ENCODE measurements at regions not wholly inside any gene's neighbourhood (a gene's known extent, or its start where the extent isn't known, plus 50 kb on each side); places are given as distances from the start of the nearest gene placed in this dataset.

DNA sequence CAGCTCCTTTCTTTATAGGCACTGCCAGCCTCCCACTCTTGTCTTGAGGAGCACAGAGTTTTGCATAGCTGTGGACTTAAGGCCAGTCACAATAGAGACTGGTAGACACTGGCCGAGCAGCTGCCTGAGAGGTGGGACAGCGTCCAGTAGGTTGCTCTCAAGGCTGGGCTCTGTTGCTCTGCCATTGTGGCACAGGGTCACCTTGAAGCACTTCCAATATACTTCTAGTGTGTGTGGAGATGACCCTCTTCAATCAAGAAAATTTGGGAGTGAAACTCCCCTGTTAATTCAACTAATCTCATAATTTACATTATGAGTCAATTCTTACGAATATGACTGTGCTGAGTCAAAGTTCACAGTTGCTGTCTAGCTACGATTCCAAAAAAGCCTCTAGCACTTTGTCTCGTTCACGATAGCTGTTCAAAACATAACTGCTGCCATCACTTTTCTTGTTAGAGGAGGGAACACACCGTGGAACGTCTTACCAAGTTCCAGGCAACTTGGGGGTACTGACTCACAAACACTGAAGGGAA is 636.2 kb downstream of the EPHA4 start:
- no peak overlapping the region for H3K4me3 ChIP-seq
- no peak for FAIRE-seq
- 68 to 78% methylated on average over 8 of the region's 8 CpGs for WGBS, 2 donors
- H3K27me3 ChIP-seq = no peaks in the 10 kb centered on the region
- TF ChIP-seq, protein P1, sequence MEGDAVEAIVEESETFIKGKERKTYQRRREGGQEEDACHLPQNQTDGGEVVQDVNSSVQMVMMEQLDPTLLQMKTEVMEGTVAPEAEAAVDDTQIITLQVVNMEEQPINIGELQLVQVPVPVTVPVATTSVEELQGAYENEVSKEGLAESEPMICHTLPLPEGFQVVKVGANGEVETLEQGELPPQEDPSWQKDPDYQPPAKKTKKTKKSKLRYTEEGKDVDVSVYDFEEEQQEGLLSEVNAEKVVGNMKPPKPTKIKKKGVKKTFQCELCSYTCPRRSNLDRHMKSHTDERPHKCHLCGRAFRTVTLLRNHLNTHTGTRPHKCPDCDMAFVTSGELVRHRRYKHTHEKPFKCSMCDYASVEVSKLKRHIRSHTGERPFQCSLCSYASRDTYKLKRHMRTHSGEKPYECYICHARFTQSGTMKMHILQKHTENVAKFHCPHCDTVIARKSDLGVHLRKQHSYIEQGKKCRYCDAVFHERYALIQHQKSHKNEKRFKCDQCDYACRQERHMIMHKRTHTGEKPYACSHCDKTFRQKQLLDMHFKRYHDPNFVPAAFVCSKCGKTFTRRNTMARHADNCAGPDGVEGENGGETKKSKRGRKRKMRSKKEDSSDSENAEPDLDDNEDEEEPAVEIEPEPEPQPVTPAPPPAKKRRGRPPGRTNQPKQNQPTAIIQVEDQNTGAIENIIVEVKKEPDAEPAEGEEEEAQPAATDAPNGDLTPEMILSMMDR (IDR thresholded peaks at IDR 0.05) = no peak
- no peak overlapping the region for H3K27ac ChIP-seq
- H3K9me3 ChIP-seq = no peaks in the 10 kb centered on the region
- no peak for ATAC-seq
- no peak for DNase-seq
- intact Hi-C loops (cut with DNase I) = no loop called here
- no peaks in the 10 kb centered on the region for H3K4me1 ChIP-seq
- H3K36me3 ChIP-seq = no peaks in the 10 kb centered on the region

- ATAC-seq (no peak), DNase-seq (no peak), FAIRE-seq (no peak)
- WGBS, 2 donors = 41 to 46% methylated on average over 4 of the region's 4 CpGs
- TF ChIP-seq, protein P1 (IDR thresholded peaks at IDR 0.05) = no peak
- Histone ChIP-seq H3K27me3 (no peaks in the 10 kb centered on the region), H3K36me3 (no peaks in the 10 kb centered on the region), H3K9me3 (no peaks in the 10 kb centered on the region), H3K4me3 (no peak overlapping the region), H3K4me1 (no peaks in the 10 kb centered on the region), H3K27ac (no peak overlapping the region)
- intact Hi-C loops (cut with DNase I) = no loop called here
Observed at GRCh38 chr2:220936641-220937197, 635.4 kb downstream of the EPHA4 start.

- H3K36me3 ChIP-seq = no peaks in the 10 kb centered on the region
- 74 to 85% methylated on average over 1 of the region's 1 CpG for WGBS, 2 donors
Observed at GRCh38 chr2:220937245-220937644, 634.9 kb downstream of the EPHA4 start.

DNA sequence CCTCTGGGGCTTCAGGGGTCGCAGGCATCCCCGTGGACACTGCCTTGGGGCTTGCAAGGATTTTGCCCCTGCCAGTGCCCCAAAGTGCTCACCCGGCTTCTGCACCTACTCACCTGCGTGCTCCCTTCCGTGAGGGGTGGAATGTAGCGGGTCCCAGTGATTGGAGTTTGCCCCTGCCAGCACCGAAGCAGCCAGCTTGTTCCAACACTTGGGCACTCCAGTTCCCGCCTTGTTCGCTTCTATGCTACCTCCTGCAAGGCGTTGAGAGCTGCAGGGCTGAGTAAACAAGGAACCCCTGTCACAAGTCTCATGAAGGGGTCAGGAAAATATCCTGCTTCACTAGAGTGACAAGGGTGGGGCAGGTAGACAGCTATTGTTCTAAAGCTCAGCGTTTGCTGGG is 631.5 kb downstream of the EPHA4 start:
- DNase-seq (peak in 1 of 6 donors; percentile 20), FAIRE-seq (no peak), ATAC-seq (no peak)
- TF ChIP-seq, protein P1 (IDR thresholded peaks at IDR 0.05) = no peak
- WGBS, 2 donors = 68 to 71% methylated on average over 11 of the region's 11 CpGs
- H3K36me3 ChIP-seq = no peaks in the 10 kb centered on the region
- intact Hi-C loops (cut with DNase I) = no loop called here
- H3K4me1 ChIP-seq = no peaks in the 10 kb centered on the region
- H3K4me3 ChIP-seq = no peak overlapping the region
- no peak overlapping the region for H3K27ac ChIP-seq
- H3K27me3 ChIP-seq = no peaks in the 10 kb centered on the region
- no peaks in the 10 kb centered on the region for H3K9me3 ChIP-seq

More at GRCh38 chr2:220937245-220937644, 634.9 kb downstream of the EPHA4 start:
- no peak for FAIRE-seq
- TF ChIP-seq, protein P1 (IDR thresholded peaks at IDR 0.05) = no peak
- H3K4me3 ChIP-seq = no peak overlapping the region
- H3K4me1 ChIP-seq = no peaks in the 10 kb centered on the region
- intact Hi-C loops (cut with DNase I) = no loop called here
- no peak for ATAC-seq
- DNase-seq = no peak
- H3K27me3 ChIP-seq = no peaks in the 10 kb centered on the region
- no peak overlapping the region for H3K27ac ChIP-seq
- no peaks in the 10 kb centered on the region for H3K9me3 ChIP-seq

DNA sequence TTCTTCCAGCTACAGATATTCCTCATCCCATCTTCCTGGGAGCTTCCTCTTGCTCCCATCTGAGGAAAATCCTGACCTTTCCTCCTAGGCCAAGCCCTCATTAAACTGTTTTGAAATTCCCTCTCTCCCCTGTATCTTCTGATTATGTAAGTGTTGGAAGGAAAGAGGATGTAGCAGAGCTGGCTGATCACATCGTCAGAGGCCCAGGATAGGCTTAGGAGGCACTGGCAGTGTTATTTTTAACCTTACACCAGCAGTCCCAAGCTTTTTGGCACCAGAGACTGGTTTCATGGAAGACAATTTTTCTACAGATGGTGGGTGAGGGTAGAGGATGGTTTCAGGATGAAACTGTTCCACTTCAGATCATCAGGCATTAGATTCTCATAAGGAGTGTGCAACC is 630.4 kb downstream of the EPHA4 start:
- Histone ChIP-seq H3K9me3 (no peaks in the 10 kb centered on the region), H3K36me3 (no peaks in the 10 kb centered on the region), H3K27me3 (no peaks in the 10 kb centered on the region), H3K4me1 (no peaks in the 10 kb centered on the region), H3K27ac (no peak overlapping the region), H3K4me3 (no peak overlapping the region)
- TF ChIP-seq, protein P1 (IDR thresholded peaks at IDR 0.05) = no peak
- ATAC-seq (no peak), DNase-seq (no peak), FAIRE-seq (no peak)
- 63 to 74% methylated on average over 1 of the region's 1 CpG for WGBS, 2 donors
- intact Hi-C loops (cut with DNase I) = no loop called here

All from pancreas (tissue), 10 donors.